GM12891 (cell line): ENCODE measurements at regions not wholly inside any gene's neighbourhood (a gene's known extent, or its start where the extent isn't known, plus 50 kb on each side); places are given as distances from the start of the nearest gene placed in this dataset.

Experiments
- POLR2A ChIP-seq: IDR thresholded peaks from 2 replicates; pipeline ENCODE4 v1.6.1; 2011; ENCODE audit warnings: low read depth, low read length, control low read depth
- TAF1 ChIP-seq: IDR thresholded peaks from 2 replicates; pipeline ENCODE4 v1.6.1; 2011; ENCODE audit warnings: low read depth, low read length, control low read depth

DNA sequence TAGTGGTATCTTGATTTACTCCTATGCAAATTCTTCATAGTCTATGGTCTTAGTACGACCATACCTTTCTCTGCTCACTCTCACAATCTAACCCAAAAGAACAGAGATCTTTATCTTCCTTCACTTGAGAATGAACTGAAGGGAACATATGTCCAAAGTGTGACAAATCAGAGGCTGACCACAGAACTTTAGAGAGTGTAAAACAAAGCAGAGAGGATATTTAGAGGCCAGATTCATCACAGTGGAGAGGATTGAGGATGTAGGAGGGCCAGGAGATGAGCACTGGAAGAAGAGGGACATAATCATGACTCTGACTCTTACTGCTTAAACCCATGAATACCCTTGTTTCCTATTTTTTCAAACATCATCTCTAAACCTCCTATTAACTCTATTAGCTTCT is 935.3 kb upstream of the PHF14 start:
- TF ChIP-seq TAF1, result no peak
- TF ChIP-seq POLR2A, result no peak
